Adrenal gland (tissue), 9 donors: ENCODE measurements at regions not wholly inside any gene's neighbourhood (a gene's known extent, or its start where the extent isn't known, plus 50 kb on each side); places are given as distances from the start of the nearest gene placed in this dataset.
"Not testable (repeated sequence)": the region's sequence is repeated elsewhere in the genome, so short reads cannot be mapped to it uniquely, and the experiment has no call there.

Experiments used
- DNase-seq, 7 donors: peaks; one replicate each; pipeline ENCODE4 v3.0.0-alpha.2; 2019 to 2020
- H3K27ac ChIP-seq, 5 donors: fragments of 200-600 bp; sonication (generic) in 4 of 5; 1 replicate in 3 of 5; 2 replicates in 2 of 5; pipeline versions ENCODE4 v1.5.1 to v1.8.0; 2016 to 2020; ENCODE audit warnings: mild to moderate bottlenecking in 1 of 5
- H3K27me3 ChIP-seq: fragments of 200-600 bp; 2 replicates; pipeline ENCODE4 v1.8.0; 2021
- H3K36me3 ChIP-seq, 2 donors: fragments of 200-600 bp; replicated peaks in 1 of 2; 1 replicate in 1 of 2; 2 replicates in 1 of 2; pipeline versions ENCODE4 v1.5.1 to v1.8.0; 2018 to 2022
- H3K4me1 ChIP-seq, 2 donors: fragments of 200-600 bp; replicated peaks in 1 of 2; 1 replicate in 1 of 2; 2 replicates in 1 of 2; pipeline versions ENCODE4 v1.5.1 to v1.8.0; 2018 to 2021
- H3K4me3 ChIP-seq, 4 donors: fragments of 200-600 bp; sonication (generic) in 3 of 4; one replicate each; pipeline ENCODE4 v1.5.1; 2016 to 2018
- H3K9me3 ChIP-seq, 3 donors: fragments of 200-600 bp; sonication (generic) in 1 of 3; replicated peaks in 1 of 3; 1 replicate in 2 of 3; 2 replicates in 1 of 3; pipeline versions ENCODE4 v1.5.1 to v1.8.0; 2016 to 2021
- CTCF ChIP-seq, 6 experiments: fragments of 450-650 bp in 4 of 6; fragments of 200-600 bp in 2 of 6; sonication (generic) in 1 of 6; IDR thresholded peaks; 1 replicate in 5 of 6; 2 replicates in 1 of 6; pipeline versions ENCODE4 v1.5.1 to v1.8.0; 2016 to 2021; ENCODE audit warnings: antibody characterized with exemption in 6 of 6, mild to moderate bottlenecking in 2 of 6, moderate library complexity in 1 of 6
- POLR2A ChIP-seq, 2 donors: fragments of 450-650 bp; IDR thresholded peaks; one replicate each; pipeline ENCODE4 v1.6.1; 2017; ENCODE audit warnings: antibody characterized with exemption in 2 of 2, mild to moderate bottlenecking in 2 of 2, moderate library complexity in 1 of 2
- WGBS, 4 donors: extraction: QIAGEN DNeasy Blood & Tissue Kit in 2 of 4; methylation state at CpG; one replicate each; pipeline versions ENCODE4 v1.1.5 to v1.1.7; 2013 to 2017; 5-methylcytosine and 5-hydroxymethylcytosine counted together
- intact Hi-C, 2 donors: fragments of 100-400 bp; cut with DNase I; formaldehyde crosslinking; loops; one replicate each; pipeline versions ENCODE4 v1.14.1 to v1.15.0; 2022 to 2023
- donor health status: healthy with polysubstance abuse.
- donor health status: Bipolar disorder and iron deficiency.
- donor health status: DM: yes; HTN: yes; CAD: no.
- donor health status: DM: no; HTN: no; CAD: no.
- donor health status: DM: no; HTN: no; CAD: no.

GRCh38 chr11:33976495-33977199 is 74.9 kb upstream of the CAPRIN1 start:
- no peaks in the 10 kb centered on the region for H3K4me1 ChIP-seq
- no peak overlapping the region for H3K27ac ChIP-seq
- H3K36me3 ChIP-seq = no peaks in the 10 kb centered on the region
- no peaks in the 10 kb centered on the region for H3K27me3 ChIP-seq
- H3K4me3 ChIP-seq = no peak overlapping the region
- no peak for DNase-seq
- 79 to 87% (median 84%) methylated on average over 7 of the region's 7 CpGs for WGBS, 4 donors
- TF ChIP-seq POLR2A (IDR thresholded peaks at IDR 0.05) = no peak
- TF ChIP-seq CTCF (IDR thresholded peaks at IDR 0.05) = no peak
- intact Hi-C loops = no loop called here
- H3K9me3 ChIP-seq = no peaks in the 10 kb centered on the region

GRCh38 chr11:33974804-33975203 is 76.7 kb upstream of the CAPRIN1 start:
- TF ChIP-seq CTCF (IDR thresholded peaks at IDR 0.05) (no peak), POLR2A (IDR thresholded peaks at IDR 0.05) (no peak)
- H3K9me3 ChIP-seq = no peaks in the 10 kb centered on the region
- DNase-seq = no peak
- 65 to 75% (median 68%) methylated on average over 4 of the region's 4 CpGs for WGBS, 4 donors
- H3K4me1 ChIP-seq = no peaks in the 10 kb centered on the region
- H3K4me3 ChIP-seq = no peak overlapping the region
- no peaks in the 10 kb centered on the region for H3K27me3 ChIP-seq
- no peaks in the 10 kb centered on the region for H3K36me3 ChIP-seq
- intact Hi-C loops = loop anchor here in 1 of 2 donors (5.0 kb wide), 1 partner anchor 118 kb away; no protein-coding TSS in a partner anchor
- no peak overlapping the region for H3K27ac ChIP-seq

- H3K4me3 ChIP-seq, H3K9me3 ChIP-seq, DNase-seq, H3K27ac ChIP-seq, H3K36me3 ChIP-seq, H3K27me3 ChIP-seq, H3K4me1 ChIP-seq: not testable (repeated sequence)
- 63 to 68% (median 65%) methylated on average over 9 to 12 of the region's 12 CpGs for WGBS, 4 donors
- intact Hi-C loops = loop anchor here in 1 of 2 donors (5.0 kb wide), 1 partner anchor 114 kb away; no protein-coding TSS in a partner anchor
Observed at GRCh38 chr11:33971530-33971929, 79.7 kb upstream of the LMO2 start.

- peak; percentile 55 to 80 (median 62) for DNase-seq
- intact Hi-C loops = loop anchor here in 1 of 2 donors (5.0 kb wide), 1 partner anchor 114 kb away; no protein-coding TSS in a partner anchor
Observed at GRCh38 chr11:33970984-33971466, 79.1 kb upstream of the LMO2 start.

More at GRCh38 chr11:33970984-33971466, 79.1 kb upstream of the LMO2 start:
- no peaks in the 10 kb centered on the region for H3K36me3 ChIP-seq
- TF ChIP-seq POLR2A (IDR thresholded peaks at IDR 0.05) (no peak), CTCF (IDR thresholded peaks at IDR 0.05) (peak; percentile 34 to 89 (median 86))
- no peak overlapping the region for H3K4me3 ChIP-seq
- 12 to 20% (median 15%) methylated on average over 8 of the region's 8 CpGs for WGBS, 4 donors
- no peak overlapping the region for H3K27ac ChIP-seq
- H3K9me3 ChIP-seq = no peaks in the 10 kb centered on the region
- no peaks in the 10 kb centered on the region for H3K4me1 ChIP-seq
- H3K27me3 ChIP-seq = no peaks in the 10 kb centered on the region
